OCI-LY7 (cell line): ENCODE measurements at regions not wholly inside any gene's neighbourhood (a gene's known extent, or its start where the extent isn't known, plus 50 kb on each side); places are given as distances from the start of the nearest gene placed in this dataset.

ENCODE experiments used
- BruUV-seq: library from RNA; stranded (reverse); fragments of 400-500 nt; replicated peaks from 2 replicates; lab custom pipeline; 2021; lab: Mats Ljungman, UMichigan
- CTCF ChIA-PET: fragments of 300-600 bp; sonication (Branson Sonifier 250); formaldehyde crosslinking; loops from one replicate; lab custom pipeline; 2022; ENCODE audit warnings: antibody characterized with exemption; ENCODE audit not compliant: unreplicated experiment; lab: Charles Lee
- POLR2A ChIA-PET: fragments of 300-600 bp; sonication (Branson Sonifier 250); formaldehyde crosslinking; loops from one replicate; lab custom pipeline; 2022; ENCODE audit warnings: antibody characterized with exemption; lab: Charles Lee
- DNase-seq: peaks from one replicate; pipeline ENCODE4 v3.0.0-alpha.2; 2015; ENCODE audit warnings: low spot score
- H2AFZ ChIP-seq: fragments of 200-600 bp; sonication (generic), shearing (Covaris generic); 2 replicates; pipeline ENCODE4 v1.6.1; 2014; ENCODE audit warnings: mild to moderate bottlenecking, antibody characterized with exemption, low read length, moderate library complexity
- H3K27ac ChIP-seq: fragments of 200-600 bp; sonication (generic); 2 replicates; pipeline ENCODE4 v1.5.1; 2014; ENCODE audit warnings: mixed run types, low read depth, mild to moderate bottlenecking, moderate library complexity, low read length, inconsistent platforms; ENCODE audit not compliant: poor library complexity, severe bottlenecking
- H3K36me3 ChIP-seq: fragments of 200-600 bp; sonication (generic); 2 replicates; pipeline ENCODE4 v1.6.1; 2014; ENCODE audit warnings: mild to moderate bottlenecking, antibody characterized with exemption, low read length, moderate library complexity, mixed read lengths; ENCODE audit not compliant: insufficient read depth
- H3K4me1 ChIP-seq: fragments of 200-600 bp; sonication (generic); 2 replicates; pipeline ENCODE4 v1.5.1; 2014; ENCODE audit warnings: mild to moderate bottlenecking, low read length; ENCODE audit not compliant: insufficient read depth, poor library complexity, severe bottlenecking
- H3K4me2 ChIP-seq: fragments of 200-600 bp; sonication (generic); 2 replicates; pipeline ENCODE4 v1.6.1; 2014; ENCODE audit warnings: mild to moderate bottlenecking, low read length
- H3K4me3 ChIP-seq: fragments of 200-600 bp; sonication (generic); 2 replicates; pipeline ENCODE4 v1.5.1; 2014; ENCODE audit warnings: mild to moderate bottlenecking, low read depth, low read length; ENCODE audit not compliant: poor library complexity, severe bottlenecking
- H3K79me2 ChIP-seq: fragments of 200-600 bp; sonication (generic); 2 replicates; pipeline ENCODE4 v1.6.1; 2016; ENCODE audit warnings: low read depth, mild to moderate bottlenecking, low read length, moderate library complexity, mixed read lengths; ENCODE audit not compliant: insufficient read depth
- H3K9me2 ChIP-seq: fragments of 200-600 bp; sonication (generic); 2 replicates; pipeline ENCODE4 v1.6.1; 2016; ENCODE audit warnings: mild to moderate bottlenecking, low read length, mixed read lengths; ENCODE audit not compliant: insufficient read depth
- H3K9me3 ChIP-seq: fragments of 200-600 bp; sonication (generic); 2 replicates; pipeline ENCODE4 v1.6.1; 2014; ENCODE audit warnings: mild to moderate bottlenecking, mixed run types, low read length, mixed read lengths
- H4K20me1 ChIP-seq: fragments of 200-600 bp; sonication (generic); 2 replicates; pipeline ENCODE4 v1.6.1; 2014; ENCODE audit warnings: mild to moderate bottlenecking, antibody characterized with exemption, low read length, moderate library complexity, mixed read lengths; ENCODE audit not compliant: insufficient read depth
- EZH2phosphoT487 ChIP-seq: fragments of 200-600 bp; sonication (generic); IDR thresholded peaks from 2 replicates; pipeline ENCODE4 v1.6.1; 2018; ENCODE audit warnings: low read depth, borderline replicate concordance, mild to moderate bottlenecking, mixed run types, antibody characterized with exemption, low read length, moderate library complexity, mixed read lengths
- intact Hi-C: fragments of 100-400 bp; cut with micrococcal nuclease; formaldehyde crosslinking; loops from one replicate; pipeline ENCODE4 v1.10.0; 2022; ENCODE audit not compliant: unreplicated experiment
- TF ChIP-seq, protein P1 (sequence below): fragments of 200-600 bp; sonication (generic); conservative IDR thresholded peaks from 2 replicates; pipeline ENCODE4 v1.5.1; 2014; ENCODE audit warnings: mild to moderate bottlenecking, antibody characterized with exemption, low read length, moderate library complexity, mixed read lengths

DNA sequence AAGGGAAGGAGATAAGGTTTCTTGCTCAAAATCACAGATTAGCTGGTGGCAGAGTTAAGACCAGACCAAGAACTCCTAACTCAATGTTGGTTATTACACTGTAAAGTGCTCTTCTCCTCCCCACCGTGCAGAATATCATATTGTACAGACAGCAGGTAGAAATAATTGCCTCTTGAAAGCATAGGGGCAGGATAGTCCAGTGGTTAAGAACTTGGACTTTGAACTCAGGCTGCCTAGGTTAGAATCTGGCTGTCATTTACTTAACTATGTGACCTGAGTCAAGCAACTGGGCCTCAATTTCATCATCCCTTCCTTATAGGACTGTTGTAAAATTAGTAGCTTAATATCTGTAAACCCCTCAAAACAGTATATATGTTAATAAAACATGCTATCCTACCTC is 114.9 kb upstream of the HIVEP3 start:
- POLR2A ChIA-PET, result interaction anchor here (0.6 kb wide), 1 partner anchor 97 kb away, joined by 3 read pairs; no protein-coding TSS in a partner anchor
- Histone ChIP-seq H3K9me2 (no peaks in the 10 kb centered on the region), H3K36me3 (no peaks in the 10 kb centered on the region), H2AFZ (no peak overlapping the region), H3K4me3 (no peak overlapping the region), H3K4me1 (peaks cover 14% of the 10 kb centered on the region), H4K20me1 (no peaks in the 10 kb centered on the region), H3K9me3 (no peaks in the 10 kb centered on the region), H3K4me2 (no peak overlapping the region), H3K79me2 (no peaks in the 10 kb centered on the region), H3K27ac (no peak overlapping the region)
- CTCF ChIA-PET, result no interaction called here
- intact Hi-C loops, result no loop called here
- DNase-seq, result no peak
- TF ChIP-seq, protein P1, sequence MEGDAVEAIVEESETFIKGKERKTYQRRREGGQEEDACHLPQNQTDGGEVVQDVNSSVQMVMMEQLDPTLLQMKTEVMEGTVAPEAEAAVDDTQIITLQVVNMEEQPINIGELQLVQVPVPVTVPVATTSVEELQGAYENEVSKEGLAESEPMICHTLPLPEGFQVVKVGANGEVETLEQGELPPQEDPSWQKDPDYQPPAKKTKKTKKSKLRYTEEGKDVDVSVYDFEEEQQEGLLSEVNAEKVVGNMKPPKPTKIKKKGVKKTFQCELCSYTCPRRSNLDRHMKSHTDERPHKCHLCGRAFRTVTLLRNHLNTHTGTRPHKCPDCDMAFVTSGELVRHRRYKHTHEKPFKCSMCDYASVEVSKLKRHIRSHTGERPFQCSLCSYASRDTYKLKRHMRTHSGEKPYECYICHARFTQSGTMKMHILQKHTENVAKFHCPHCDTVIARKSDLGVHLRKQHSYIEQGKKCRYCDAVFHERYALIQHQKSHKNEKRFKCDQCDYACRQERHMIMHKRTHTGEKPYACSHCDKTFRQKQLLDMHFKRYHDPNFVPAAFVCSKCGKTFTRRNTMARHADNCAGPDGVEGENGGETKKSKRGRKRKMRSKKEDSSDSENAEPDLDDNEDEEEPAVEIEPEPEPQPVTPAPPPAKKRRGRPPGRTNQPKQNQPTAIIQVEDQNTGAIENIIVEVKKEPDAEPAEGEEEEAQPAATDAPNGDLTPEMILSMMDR, result no peak
- TF ChIP-seq EZH2phosphoT487, result no peak
- no TSS peak for BruUV-seq

DNA sequence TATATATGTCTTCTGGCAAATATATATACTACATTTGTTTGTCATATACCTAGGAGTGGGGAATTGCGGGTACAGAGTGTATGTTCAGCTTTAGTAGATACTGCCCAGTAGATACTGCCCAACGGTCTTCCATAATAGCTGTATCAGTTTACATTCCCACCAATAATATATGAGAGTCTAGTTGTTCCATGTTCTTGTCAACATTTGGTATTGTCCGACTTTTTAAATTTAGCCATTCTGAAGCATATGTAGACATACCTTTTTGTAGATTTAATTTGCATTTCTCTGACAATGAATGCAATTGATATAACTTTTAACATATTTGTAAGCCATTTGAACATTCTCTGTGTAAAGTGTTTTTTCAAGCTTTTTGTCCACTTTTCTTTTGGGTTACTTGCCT is 99.0 kb upstream of the HIVEP3 start:
- Histone ChIP-seq H3K36me3 (no peaks in the 10 kb centered on the region), H2AFZ (no peak overlapping the region), H3K9me2 (no peaks in the 10 kb centered on the region), H3K27ac (no peak overlapping the region), H3K4me2 (no peak overlapping the region), H3K79me2 (no peaks in the 10 kb centered on the region), H3K9me3 (no peaks in the 10 kb centered on the region), H3K4me1 (no peaks in the 10 kb centered on the region), H4K20me1 (no peaks in the 10 kb centered on the region), H3K4me3 (no peak overlapping the region)
- intact Hi-C loops, result no loop called here
- POLR2A ChIA-PET, result no interaction called here
- CTCF ChIA-PET, result no interaction called here
- TF ChIP-seq EZH2phosphoT487, result no peak
- TF ChIP-seq, protein P1, result no peak
- no TSS peak for BruUV-seq
- DNase-seq, result no peak

DNA sequence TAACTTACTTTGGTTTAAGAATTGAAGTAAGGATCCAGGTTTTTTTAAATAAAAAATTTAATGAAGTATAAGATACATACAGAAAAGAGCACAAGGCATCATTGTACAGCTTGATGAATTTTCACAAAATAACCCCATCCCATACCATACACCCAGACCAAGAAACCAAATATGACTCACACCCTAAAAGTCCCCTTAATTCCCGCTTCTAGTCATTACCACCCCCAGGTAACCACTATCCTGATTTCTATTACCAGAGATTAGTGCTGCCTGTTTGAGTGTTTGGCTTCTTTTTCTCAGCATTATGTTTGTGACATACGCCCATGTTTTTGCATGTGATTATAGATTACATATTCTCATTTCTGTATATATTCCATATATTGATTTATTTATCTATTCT is 98.5 kb upstream of the HIVEP3 start:
- no peak for DNase-seq
- BruUV-seq, result no TSS peak
- H3K4me2 ChIP-seq, result no peak overlapping the region
- no peaks in the 10 kb centered on the region for H4K20me1 ChIP-seq
- no peaks in the 10 kb centered on the region for H3K9me3 ChIP-seq
- CTCF ChIA-PET, result no interaction called here
- H3K4me3 ChIP-seq, result no peak overlapping the region
- H3K36me3 ChIP-seq, result no peaks in the 10 kb centered on the region
- no peak overlapping the region for H3K27ac ChIP-seq
- no peaks in the 10 kb centered on the region for H3K9me2 ChIP-seq
- H3K79me2 ChIP-seq, result no peaks in the 10 kb centered on the region
- TF ChIP-seq EZH2phosphoT487, result no peak
- TF ChIP-seq, protein P1, result no peak
- H2AFZ ChIP-seq, result no peak overlapping the region
- intact Hi-C loops, result no loop called here
- POLR2A ChIA-PET, result no interaction called here
- H3K4me1 ChIP-seq, result no peaks in the 10 kb centered on the region
